ENCODE measurements at regions not wholly inside any gene's neighbourhood (a gene's known extent, or its start where the extent isn't known, plus 50 kb on each side); places are given as distances from the start of the nearest gene placed in this dataset.

GRCh38 chr3:148332509-148332908, 365.2 kb upstream of the AGTR1 start:
- no peak for DNase-seq (ENCODE audit: low read depth)
- no peak for TF ChIP-seq CTCF (IDR thresholded peaks at IDR 0.05; ENCODE audit: insufficient read depth, low read depth, low read length, missing control alignments)

GRCh38 chr3:148333091-148333490, 364.6 kb upstream of the AGTR1 start:
- no peak for DNase-seq (ENCODE audit: low read depth)
- TF ChIP-seq CTCF (IDR thresholded peaks at IDR 0.05; ENCODE audit: insufficient read depth, low read depth, low read length, missing control alignments): no peak
- no peak overlapping the region for H3K4me3 ChIP-seq (ENCODE audit: low read depth, low read length)

More at GRCh38 chr3:148332509-148332908, 365.2 kb upstream of the AGTR1 start:
- H3K4me3 ChIP-seq (ENCODE audit: low read depth, low read length): no peak overlapping the region

- TF ChIP-seq CTCF (IDR thresholded peaks at IDR 0.05; ENCODE audit: insufficient read depth, low read depth, low read length, missing control alignments): no peak
- no peak overlapping the region for H3K4me3 ChIP-seq (ENCODE audit: low read depth, low read length)
- no peak for DNase-seq (ENCODE audit: low read depth)
Measured at GRCh38 chr3:148335612-148336011, 362.1 kb upstream of the AGTR1 start.

- DNase-seq (ENCODE audit: low read depth): no peak
- H3K4me3 ChIP-seq (ENCODE audit: low read depth, low read length): no peak overlapping the region
- no peak for TF ChIP-seq CTCF (IDR thresholded peaks at IDR 0.05; ENCODE audit: insufficient read depth, low read depth, low read length, missing control alignments)
Measured at GRCh38 chr3:148343416-148343815, 354.3 kb upstream of the AGTR1 start.

- TF ChIP-seq CTCF (IDR thresholded peaks at IDR 0.05; ENCODE audit: insufficient read depth, low read depth, low read length, missing control alignments): no peak
- DNase-seq (ENCODE audit: low read depth): no peak
- no peak overlapping the region for H3K4me3 ChIP-seq (ENCODE audit: low read depth, low read length)
Measured at GRCh38 chr3:148344521-148344920, 353.2 kb upstream of the AGTR1 start.

- DNase-seq (ENCODE audit: low read depth): no peak
- TF ChIP-seq CTCF (IDR thresholded peaks at IDR 0.05; ENCODE audit: insufficient read depth, low read depth, low read length, missing control alignments): no peak
Measured at GRCh38 chr3:148360051-148360450, 337.7 kb upstream of the AGTR1 start.

GRCh38 chr3:148366743-148367410, 330.8 kb upstream of the AGTR1 start:
- H3K4me3 ChIP-seq (ENCODE audit: low read depth, low read length): no peak overlapping the region
- TF ChIP-seq CTCF (IDR thresholded peaks at IDR 0.05; ENCODE audit: insufficient read depth, low read depth, low read length, missing control alignments): peak; percentile 12
- DNase-seq (ENCODE audit: low read depth): peak; percentile 3

More at GRCh38 chr3:148360051-148360450, 337.7 kb upstream of the AGTR1 start:
- no peak overlapping the region for H3K4me3 ChIP-seq (ENCODE audit: low read depth, low read length)

All from GM12865 (cell line).